Suprapubic skin (tissue), 3 donors: ENCODE measurements at regions not wholly inside any gene's neighbourhood (a gene's known extent, or its start where the extent isn't known, plus 50 kb on each side); places are given as distances from the start of the nearest gene placed in this dataset.

Source experiments
- CTCF ChIP-seq, 2 donors: fragments of 200-600 bp in 1 of 2; fragments of 450-650 bp in 1 of 2; sonication (generic) in 1 of 2; IDR thresholded peaks; one replicate each; pipeline ENCODE4 v1.5.1; 2016 to 2019; ENCODE audit warnings: antibody characterized with exemption in 2 of 2, mild to moderate bottlenecking in 1 of 2, moderate library complexity in 1 of 2
- POLR2AphosphoS5 ChIP-seq, 3 donors: sonication (generic); formaldehyde crosslinking; IDR thresholded peaks; one replicate each; pipeline ENCODE4 v1.6.1; 2017; ENCODE audit warnings: antibody characterized with exemption in 3 of 3

- no peak for TF ChIP-seq POLR2AphosphoS5 (IDR thresholded peaks at IDR 0.05)
- no peak for TF ChIP-seq CTCF (IDR thresholded peaks at IDR 0.05)
These were observed 67.8 kb upstream of the DSC1 start for GRCh38 chr18:31230495-31230894.
